ENCODE measurements at regions not wholly inside any gene's neighbourhood (a gene's known extent, or its start where the extent isn't known, plus 50 kb on each side); places are given as distances from the start of the nearest gene placed in this dataset.

DNA sequence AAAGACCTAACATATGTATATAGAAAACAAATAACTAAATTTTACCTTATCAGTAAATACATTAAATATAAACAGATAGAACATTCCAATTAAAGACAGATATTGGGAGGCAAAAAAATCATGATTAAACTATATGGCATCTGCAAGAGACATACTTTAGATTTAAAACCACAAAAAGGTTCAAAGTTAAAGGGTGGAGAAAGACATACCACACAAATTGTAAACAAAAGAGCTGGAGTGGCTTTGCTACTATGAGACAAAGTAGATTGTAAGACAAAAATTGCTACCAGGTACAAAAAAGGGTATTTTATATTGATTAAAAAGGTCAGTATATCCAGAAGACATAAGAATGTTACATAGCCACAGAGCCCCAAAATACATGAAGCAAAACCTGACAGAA is 200.2 kb downstream of the KCNRG start:
- TF ChIP-seq, protein P1, sequence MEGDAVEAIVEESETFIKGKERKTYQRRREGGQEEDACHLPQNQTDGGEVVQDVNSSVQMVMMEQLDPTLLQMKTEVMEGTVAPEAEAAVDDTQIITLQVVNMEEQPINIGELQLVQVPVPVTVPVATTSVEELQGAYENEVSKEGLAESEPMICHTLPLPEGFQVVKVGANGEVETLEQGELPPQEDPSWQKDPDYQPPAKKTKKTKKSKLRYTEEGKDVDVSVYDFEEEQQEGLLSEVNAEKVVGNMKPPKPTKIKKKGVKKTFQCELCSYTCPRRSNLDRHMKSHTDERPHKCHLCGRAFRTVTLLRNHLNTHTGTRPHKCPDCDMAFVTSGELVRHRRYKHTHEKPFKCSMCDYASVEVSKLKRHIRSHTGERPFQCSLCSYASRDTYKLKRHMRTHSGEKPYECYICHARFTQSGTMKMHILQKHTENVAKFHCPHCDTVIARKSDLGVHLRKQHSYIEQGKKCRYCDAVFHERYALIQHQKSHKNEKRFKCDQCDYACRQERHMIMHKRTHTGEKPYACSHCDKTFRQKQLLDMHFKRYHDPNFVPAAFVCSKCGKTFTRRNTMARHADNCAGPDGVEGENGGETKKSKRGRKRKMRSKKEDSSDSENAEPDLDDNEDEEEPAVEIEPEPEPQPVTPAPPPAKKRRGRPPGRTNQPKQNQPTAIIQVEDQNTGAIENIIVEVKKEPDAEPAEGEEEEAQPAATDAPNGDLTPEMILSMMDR (IDR thresholded peaks at IDR 0.05) = no peak
- no peak for TF ChIP-seq ZFX (IDR thresholded peaks at IDR 0.05; ENCODE audit: borderline replicate concordance)
